ENCODE measurements at regions not wholly inside any gene's neighbourhood (a gene's known extent, or its start where the extent isn't known, plus 50 kb on each side); places are given as distances from the start of the nearest gene placed in this dataset.

GRCh38 chr12:92255741-92256140 lies 110.1 kb upstream of the BTG1 start (continued):
- TF ChIP-seq CUX1 (IDR thresholded peaks at IDR 0.05; ENCODE audit: insufficient replicate concordance, low read depth, low read length) (no peak), REST (IDR thresholded peaks at IDR 0.05; ENCODE audit: low read depth, low read length) (no peak), IRF3 (IDR thresholded peaks at IDR 0.05) (no peak), YY1 (IDR thresholded peaks at IDR 0.05; ENCODE audit: low read depth, low read length) (no peak), STAT1 (conservative IDR thresholded peaks at IDR 0.05) (no peak), LARP7 (IDR thresholded peaks at IDR 0.05) (no peak)

Measured in GM12878 (cell line).